Vagina (tissue), 2 donors: ENCODE measurements at regions not wholly inside any gene's neighbourhood (a gene's known extent, or its start where the extent isn't known, plus 50 kb on each side); places are given as distances from the start of the nearest gene placed in this dataset.

Experiments used
- POLR2A ChIP-seq, 2 donors: fragments of 450-650 bp; IDR thresholded peaks; one replicate each; pipeline ENCODE4 v1.6.1; 2017; ENCODE audit warnings: antibody characterized with exemption in 2 of 2, mild to moderate bottlenecking in 2 of 2, moderate library complexity in 2 of 2
- POLR2AphosphoS5 ChIP-seq, 2 donors: sonication (generic); formaldehyde crosslinking; IDR thresholded peaks; one replicate each; pipeline ENCODE4 v1.9.0; 2017; ENCODE audit warnings: antibody characterized with exemption in 2 of 2, mild to moderate bottlenecking in 2 of 2, low read depth in 1 of 2; ENCODE audit not compliant: insufficient read depth in 1 of 2
- TF ChIP-seq, protein P1 (sequence below), 3 experiments: fragments of 450-650 bp in 2 of 3; fragments of 200-600 bp in 1 of 3; sonication (generic) in 1 of 3; IDR thresholded peaks; one replicate each; pipeline ENCODE4 v1.5.1; 2017 to 2019; ENCODE audit warnings: antibody characterized with exemption in 3 of 3, mild to moderate bottlenecking in 2 of 3, moderate library complexity in 2 of 3

DNA sequence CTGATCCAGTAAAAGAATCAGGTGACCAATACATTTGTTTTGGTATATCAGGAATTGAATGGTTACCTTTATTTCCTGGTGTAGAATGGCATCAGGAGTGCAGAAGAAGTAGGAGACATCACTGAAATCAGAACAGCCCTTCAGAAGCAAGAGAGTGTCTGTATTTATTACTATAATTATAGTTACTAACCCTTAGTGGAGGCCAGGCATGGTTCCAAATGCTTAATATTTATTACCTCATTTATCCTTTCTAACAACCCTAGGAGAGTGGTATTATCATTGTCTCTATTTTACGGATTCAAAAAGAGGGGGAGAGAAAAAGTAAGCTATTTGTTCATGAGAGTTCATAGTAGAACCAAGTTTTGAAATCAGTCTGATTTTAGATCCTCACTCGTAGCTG is 1292.9 kb downstream of the PCDH9 start:
- TF ChIP-seq, protein P1, sequence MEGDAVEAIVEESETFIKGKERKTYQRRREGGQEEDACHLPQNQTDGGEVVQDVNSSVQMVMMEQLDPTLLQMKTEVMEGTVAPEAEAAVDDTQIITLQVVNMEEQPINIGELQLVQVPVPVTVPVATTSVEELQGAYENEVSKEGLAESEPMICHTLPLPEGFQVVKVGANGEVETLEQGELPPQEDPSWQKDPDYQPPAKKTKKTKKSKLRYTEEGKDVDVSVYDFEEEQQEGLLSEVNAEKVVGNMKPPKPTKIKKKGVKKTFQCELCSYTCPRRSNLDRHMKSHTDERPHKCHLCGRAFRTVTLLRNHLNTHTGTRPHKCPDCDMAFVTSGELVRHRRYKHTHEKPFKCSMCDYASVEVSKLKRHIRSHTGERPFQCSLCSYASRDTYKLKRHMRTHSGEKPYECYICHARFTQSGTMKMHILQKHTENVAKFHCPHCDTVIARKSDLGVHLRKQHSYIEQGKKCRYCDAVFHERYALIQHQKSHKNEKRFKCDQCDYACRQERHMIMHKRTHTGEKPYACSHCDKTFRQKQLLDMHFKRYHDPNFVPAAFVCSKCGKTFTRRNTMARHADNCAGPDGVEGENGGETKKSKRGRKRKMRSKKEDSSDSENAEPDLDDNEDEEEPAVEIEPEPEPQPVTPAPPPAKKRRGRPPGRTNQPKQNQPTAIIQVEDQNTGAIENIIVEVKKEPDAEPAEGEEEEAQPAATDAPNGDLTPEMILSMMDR (IDR thresholded peaks at IDR 0.05) = no peak
- no peak for TF ChIP-seq POLR2AphosphoS5 (IDR thresholded peaks at IDR 0.05; ENCODE audit: insufficient read depth in 1 of 2, low read depth in 1 of 2)
- no peak for TF ChIP-seq POLR2A (IDR thresholded peaks at IDR 0.05)
